Neuronal stem cell (in vitro differentiated cells): ENCODE measurements at regions not wholly inside any gene's neighbourhood (a gene's known extent, or its start where the extent isn't known, plus 50 kb on each side); places are given as distances from the start of the nearest gene placed in this dataset.

Experiments used
- DNase-seq: peaks from one replicate; pipeline ENCODE4 v3.0.0-alpha.2; 2013; ENCODE audit warnings: low spot score
- H2AFZ ChIP-seq: one replicate; pipeline ENCODE4 v1.6.1; 2013; ENCODE audit warnings: mild to moderate bottlenecking, low read length, inconsistent platforms
- H2AK5ac ChIP-seq: 2 replicates; pipeline ENCODE4 v1.6.1; 2013; ENCODE audit warnings: low read depth, mild to moderate bottlenecking, inconsistent platforms, low read length, moderate library complexity, mixed read lengths
- H2BK120ac ChIP-seq: 2 replicates; pipeline ENCODE4 v1.6.1; 2013; ENCODE audit warnings: low read depth, mild to moderate bottlenecking, inconsistent platforms, low read length, moderate library complexity, mixed read lengths
- H2BK12ac ChIP-seq: one replicate; pipeline ENCODE4 v1.6.1; 2013; ENCODE audit warnings: low read length, inconsistent platforms
- H2BK15ac ChIP-seq: 2 replicates; pipeline ENCODE4 v1.6.1; 2013; ENCODE audit warnings: mild to moderate bottlenecking, low read length, inconsistent platforms, mixed read lengths
- H2BK5ac ChIP-seq: one replicate; pipeline ENCODE4 v1.6.1; 2013; ENCODE audit warnings: inconsistent platforms, mild to moderate bottlenecking, low read length, moderate library complexity
- H3K14ac ChIP-seq: one replicate; pipeline ENCODE4 v1.6.1; 2013; ENCODE audit warnings: low read length, inconsistent platforms
- H3K18ac ChIP-seq: 2 replicates; pipeline ENCODE4 v1.6.1; 2013; ENCODE audit warnings: low read length, inconsistent platforms
- H3K23ac ChIP-seq: 2 replicates; pipeline ENCODE4 v1.6.1; 2013; ENCODE audit warnings: low read depth, mild to moderate bottlenecking, mixed read lengths, low read length, inconsistent platforms; ENCODE audit not compliant: poor library complexity
- H3K27ac ChIP-seq: replicated peaks from 3 replicates; pipeline ENCODE4 v1.5.1; 2013; ENCODE audit warnings: low read length, inconsistent platforms
- H3K27me3 ChIP-seq, 3 experiments: 2 replicates each; pipeline ENCODE4 v1.6.1; 2013; ENCODE audit warnings: low read length in 3 of 3, mild to moderate bottlenecking in 2 of 3, inconsistent platforms in 1 of 3, low read depth in 1 of 3, mixed read lengths in 1 of 3, moderate library complexity in 1 of 3; ENCODE audit not compliant: control insufficient read depth in 3 of 3, insufficient read depth in 3 of 3
- H3K36me3 ChIP-seq, 2 donors: replicated peaks in 1 of 2; 2 replicates each; pipeline ENCODE4 v1.6.1; 2013; ENCODE audit warnings: low read length in 2 of 2; ENCODE audit not compliant: control insufficient read depth in 2 of 2, insufficient read depth in 2 of 2
- H3K4ac ChIP-seq: 2 replicates; pipeline ENCODE4 v1.6.1; 2013; ENCODE audit warnings: inconsistent platforms, mild to moderate bottlenecking, low read length, moderate library complexity
- H3K4me1 ChIP-seq, 2 donors: 1 replicate in 1 of 2; 2 replicates in 1 of 2; pipeline ENCODE4 v1.6.1; 2013; ENCODE audit warnings: low read length in 2 of 2, low read depth in 1 of 2; ENCODE audit not compliant: control insufficient read depth in 2 of 2, insufficient read depth in 1 of 2
- H3K4me2 ChIP-seq: one replicate; pipeline ENCODE4 v1.6.1; 2013; ENCODE audit warnings: mild to moderate bottlenecking, low read length, inconsistent platforms; ENCODE audit not compliant: insufficient read depth, poor library complexity, severe bottlenecking
- H3K4me3 ChIP-seq, 2 donors: 2 replicates each; pipeline ENCODE4 v1.5.1; 2013; ENCODE audit warnings: low read length in 2 of 2, mild to moderate bottlenecking in 2 of 2, inconsistent platforms in 1 of 2, moderate library complexity in 1 of 2
- H3K79me1 ChIP-seq: one replicate; pipeline ENCODE4 v1.6.1; 2013; ENCODE audit warnings: low read depth, mild to moderate bottlenecking, inconsistent platforms, low read length, moderate library complexity
- H3K9ac ChIP-seq: one replicate; pipeline ENCODE4 v1.6.1; 2013; ENCODE audit warnings: mild to moderate bottlenecking, low read depth, low read length, inconsistent platforms; ENCODE audit not compliant: poor library complexity
- H3K9me3 ChIP-seq, 2 donors: replicated peaks in 1 of 2; 2 replicates each; pipeline versions ENCODE3 to v1.6.1; 2013; ENCODE audit warnings: low read length in 2 of 2, mild to moderate bottlenecking in 2 of 2, inconsistent platforms in 1 of 2, low read depth in 1 of 2, mixed read lengths in 1 of 2, moderate library complexity in 1 of 2; ENCODE audit not compliant: control insufficient read depth in 2 of 2, insufficient read depth in 1 of 2
- H4K8ac ChIP-seq: one replicate; pipeline ENCODE4 v1.6.1; 2013; ENCODE audit warnings: low read depth, mild to moderate bottlenecking, inconsistent platforms, low read length, moderate library complexity
- H4K91ac ChIP-seq: one replicate; pipeline ENCODE4 v1.6.1; 2013; ENCODE audit warnings: low read length, low read depth, mild to moderate bottlenecking, inconsistent platforms; ENCODE audit not compliant: poor library complexity
- WGBS, 2 donors: extraction: QIAGEN DNeasy Blood & Tissue Kit; methylation state at CpG; one replicate each; pipeline ENCODE4 v1.1.7; 2013; ENCODE audit warnings: missing lambda C conversion rate in 2 of 2, mixed read lengths in 1 of 2; ENCODE audit not compliant: insufficient read length in 2 of 2, insufficient replicate concordance in 1 of 2; ENCODE audit errors: extremely low coverage in 2 of 2; 5-methylcytosine and 5-hydroxymethylcytosine counted together

DNA sequence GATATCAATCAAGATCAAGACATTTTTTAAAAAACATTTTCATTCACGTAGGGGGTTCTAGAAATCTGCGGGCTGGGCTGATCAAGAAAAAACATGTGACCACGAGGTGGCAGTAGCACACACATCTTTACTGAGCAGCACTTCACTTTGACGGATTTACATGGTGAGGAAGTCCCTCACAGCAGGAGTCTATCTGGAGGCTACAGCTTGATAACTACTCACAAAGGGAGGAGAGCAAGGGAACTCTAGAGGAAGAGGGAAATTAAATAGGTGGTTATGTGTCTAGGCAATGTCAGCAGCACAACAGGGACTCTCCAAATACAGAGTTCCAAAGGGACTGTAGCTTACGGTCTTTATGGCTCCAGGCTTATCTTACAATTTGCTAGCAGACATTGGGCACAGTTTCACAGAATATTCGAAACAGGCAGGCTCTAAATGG is 248.1 kb downstream of the DPY19L2 start:
- no peak overlapping the region for H2BK120ac ChIP-seq
- whole genome bisulfite sequencing, 2 donors, result no CpG with 5 or more reads among the region's 6 CpGs
- no peaks in the 10 kb centered on the region for H3K4me1 ChIP-seq
- H2BK12ac ChIP-seq, result no peak overlapping the region
- no peaks in the 10 kb centered on the region for H3K79me1 ChIP-seq
- H3K9me3 ChIP-seq, result peaks cover 2 to 3% of the 10 kb centered on the region in 2 donors
- H3K27me3 ChIP-seq, result no peaks in the 10 kb centered on the region
- no peak overlapping the region for H2AK5ac ChIP-seq
- no peak overlapping the region for H2BK15ac ChIP-seq
- no peak overlapping the region for H4K91ac ChIP-seq
- H3K4me3 ChIP-seq, result no peak overlapping the region
- H3K4me2 ChIP-seq, result no peak overlapping the region
- no peak overlapping the region for H3K14ac ChIP-seq
- no peak overlapping the region for H3K9ac ChIP-seq
- H3K4ac ChIP-seq, result no peak overlapping the region
- no peak overlapping the region for H3K23ac ChIP-seq
- no peak overlapping the region for H2AFZ ChIP-seq
- H3K36me3 ChIP-seq, result no peaks in the 10 kb centered on the region
- no peak overlapping the region for H3K27ac ChIP-seq
- H4K8ac ChIP-seq, result no peak overlapping the region
- no peak overlapping the region for H2BK5ac ChIP-seq
- H3K18ac ChIP-seq, result no peak overlapping the region
- peak; percentile 48 for DNase-seq

DNA sequence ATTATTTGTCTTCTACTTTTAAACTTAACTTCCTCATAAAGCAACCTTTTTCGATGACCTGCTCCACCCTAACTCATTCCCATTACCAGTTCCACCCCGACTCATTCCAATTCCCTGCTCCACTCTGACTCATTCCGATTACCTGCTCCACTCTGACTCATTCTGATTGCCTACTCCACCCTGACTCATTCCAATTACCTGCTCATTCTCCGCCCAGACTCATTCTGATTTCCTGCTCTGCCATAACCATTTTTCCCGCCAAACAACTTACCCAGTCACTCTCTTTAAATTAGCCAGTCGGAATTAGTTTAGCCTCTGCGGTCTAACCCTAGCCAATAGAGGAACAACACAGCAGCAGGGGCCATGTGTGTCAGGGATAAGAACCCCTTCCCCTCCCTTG is 249.1 kb downstream of the DPY19L2 start:
- no peak overlapping the region for H3K27ac ChIP-seq

DNA sequence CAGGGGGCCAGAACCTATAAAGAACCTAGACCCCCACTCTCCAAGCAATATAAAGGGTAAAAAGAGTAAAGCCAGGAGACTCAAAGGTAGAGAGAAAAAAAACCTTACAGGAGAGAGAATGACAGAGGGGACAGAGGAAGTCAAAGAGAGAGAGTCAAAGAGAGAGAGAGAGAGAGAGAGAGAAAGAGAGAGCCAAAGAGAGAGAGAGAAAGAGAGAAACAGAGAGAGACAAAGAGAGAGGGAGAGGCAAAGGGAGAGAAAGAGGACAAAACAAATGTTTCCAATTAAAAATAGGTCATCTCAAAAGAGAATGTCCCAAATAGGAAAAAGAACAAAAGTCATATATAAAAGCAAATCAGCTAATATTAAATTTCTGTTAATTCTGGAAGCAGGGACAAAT is 251.5 kb downstream of the DPY19L2 start:
- H3K36me3 ChIP-seq, result no peaks in the 10 kb centered on the region
- no peaks in the 10 kb centered on the region for H3K79me1 ChIP-seq
- no peak overlapping the region for H2BK12ac ChIP-seq
- no peak overlapping the region for H2AK5ac ChIP-seq
- no peak overlapping the region for H3K4me2 ChIP-seq
- H3K23ac ChIP-seq, result no peak overlapping the region
- no peak overlapping the region for H2BK120ac ChIP-seq
- no peak overlapping the region for H3K4ac ChIP-seq
- no peak overlapping the region for H3K27ac ChIP-seq
- DNase-seq, result no peak
- no peak overlapping the region for H2BK5ac ChIP-seq
- H3K9me3 ChIP-seq, result peaks cover 2 to 3% of the 10 kb centered on the region in 2 donors
- H3K14ac ChIP-seq, result no peak overlapping the region
- no peak overlapping the region for H4K91ac ChIP-seq
- no peak overlapping the region for H3K4me3 ChIP-seq
- no peaks in the 10 kb centered on the region for H3K4me1 ChIP-seq
- H3K27me3 ChIP-seq, result no peaks in the 10 kb centered on the region
- no peak overlapping the region for H3K9ac ChIP-seq
- H2BK15ac ChIP-seq, result no peak overlapping the region
- no peak overlapping the region for H2AFZ ChIP-seq
- H4K8ac ChIP-seq, result no peak overlapping the region
- H3K18ac ChIP-seq, result no peak overlapping the region

More for the DNA sequence above, 249.1 kb downstream of the DPY19L2 start:
- Histone ChIP-seq H3K18ac (no peak overlapping the region), H3K4me1 (no peaks in the 10 kb centered on the region), H4K8ac (no peak overlapping the region), H2AK5ac (no peak overlapping the region), H2BK12ac (no peak overlapping the region), H3K9ac (no peak overlapping the region), H3K4ac (no peak overlapping the region), H4K91ac (no peak overlapping the region), H3K36me3 (no peaks in the 10 kb centered on the region), H2BK120ac (no peak overlapping the region), H3K4me3 (no peak overlapping the region), H3K9me3 (peaks cover 2 to 3% of the 10 kb centered on the region in 2 donors), H3K79me1 (no peaks in the 10 kb centered on the region), H3K4me2 (no peak overlapping the region), H2AFZ (no peak overlapping the region), H3K14ac (no peak overlapping the region), H2BK15ac (no peak overlapping the region), H3K27me3 (no peaks in the 10 kb centered on the region), H3K23ac (no peak overlapping the region), H2BK5ac (no peak overlapping the region)
- WGBS, 2 donors, result no CpG with 5 or more reads among the region's 7 CpGs
- DNase-seq, result no peak

DNA sequence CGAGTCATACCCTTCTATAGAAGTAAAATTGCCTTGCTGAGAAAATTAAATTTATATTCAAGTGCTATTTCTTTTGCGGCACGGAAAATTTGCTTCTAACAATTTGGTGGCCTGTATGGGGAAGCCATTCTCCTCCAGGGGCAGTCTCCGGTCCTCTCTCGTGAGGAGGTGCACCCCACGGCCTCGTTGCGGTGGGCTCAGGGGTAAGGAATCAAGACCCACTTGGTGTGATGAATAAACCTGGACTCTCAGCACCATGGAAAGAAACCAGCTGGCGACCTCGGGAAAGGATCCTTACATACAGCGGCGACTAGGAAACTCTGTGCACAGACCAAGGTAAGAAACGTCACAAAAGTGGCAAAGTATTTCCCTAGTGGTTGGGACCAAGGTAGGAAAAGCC is 252.9 kb downstream of the DPY19L2 start:
- Histone ChIP-seq H3K9me3 (peaks cover 0 to 2% of the 10 kb centered on the region in 2 donors), H3K23ac (no peak overlapping the region), H3K4me2 (no peak overlapping the region), H3K79me1 (no peaks in the 10 kb centered on the region), H2AFZ (no peak overlapping the region), H3K9ac (no peak overlapping the region), H2BK120ac (no peak overlapping the region), H3K4me3 (no peak overlapping the region), H3K4ac (no peak overlapping the region), H4K8ac (no peak overlapping the region), H3K36me3 (no peaks in the 10 kb centered on the region), H3K27me3 (no peaks in the 10 kb centered on the region), H3K27ac (no peak overlapping the region), H3K4me1 (no peaks in the 10 kb centered on the region), H2BK5ac (no peak overlapping the region), H2BK15ac (no peak overlapping the region), H2AK5ac (no peak overlapping the region), H2BK12ac (no peak overlapping the region), H3K18ac (no peak overlapping the region), H4K91ac (no peak overlapping the region), H3K14ac (peak overlapping the region; percentile 9)
- no peak for DNase-seq
- no CpG with 5 or more reads among the region's 13 CpGs for WGBS, 2 donors
